Subcutaneous abdominal adipose tissue (tissue), 5 donors: ENCODE measurements at regions not wholly inside any gene's neighbourhood (a gene's known extent, or its start where the extent isn't known, plus 50 kb on each side); places are given as distances from the start of the nearest gene placed in this dataset.
A peak's percentile ranks its signal among the peaks of the same experiment; 100 is the strongest.
"Not testable (repeated sequence)": the region's sequence is repeated elsewhere in the genome, so short reads cannot be mapped to it uniquely, and the experiment has no call there.

Experiments
- H3K27ac ChIP-seq: one replicate; pipeline ENCODE4 v1.7.0; 2013; ENCODE audit warnings: low read depth, mild to moderate bottlenecking, inconsistent platforms, low read length, moderate library complexity
- H3K27me3 ChIP-seq, 5 donors: one replicate each; pipeline ENCODE4 v1.7.0; 2013; ENCODE audit warnings: low read length in 5 of 5, inconsistent platforms in 1 of 5; ENCODE audit not compliant: control insufficient read depth in 5 of 5, insufficient read depth in 4 of 5
- H3K36me3 ChIP-seq, 5 donors: one replicate each; pipeline ENCODE4 v1.7.0; 2013; ENCODE audit warnings: low read length in 5 of 5; ENCODE audit not compliant: control insufficient read depth in 5 of 5, insufficient read depth in 5 of 5
- H3K4me1 ChIP-seq, 5 donors: one replicate each; pipeline ENCODE4 v1.7.0; 2013; ENCODE audit warnings: low read length in 5 of 5, mild to moderate bottlenecking in 3 of 5, moderate library complexity in 1 of 5; ENCODE audit not compliant: control insufficient read depth in 5 of 5, insufficient read depth in 5 of 5
- H3K4me3 ChIP-seq, 5 donors: one replicate each; pipeline ENCODE4 v1.7.0; 2013; ENCODE audit warnings: low read length in 5 of 5, low read depth in 1 of 5
- H3K9ac ChIP-seq, 5 donors: one replicate each; pipeline ENCODE4 v1.7.0; 2013; ENCODE audit warnings: low read length in 5 of 5, mild to moderate bottlenecking in 4 of 5, moderate library complexity in 3 of 5
- H3K9me3 ChIP-seq, 5 donors: one replicate each; pipeline ENCODE4 v1.7.0; 2013; ENCODE audit warnings: low read length in 5 of 5; ENCODE audit not compliant: control insufficient read depth in 5 of 5
- donor health status: healthy.
- donor health status: healthy.
- donor health status: healthy.
- donor health status: healthy.
- donor health status: healthy.

- Histone ChIP-seq H3K4me3 (no peak overlapping the region), H3K4me1 (peaks cover 0 to 13% (median 8%) of the 10 kb centered on the region in 5 donors), H3K27ac (no peak overlapping the region), H3K9ac (no peak overlapping the region), H3K36me3 (no peaks in the 10 kb centered on the region), H3K9me3 (peaks cover 0 to 8% (median 3%) of the 10 kb centered on the region in 5 donors), H3K27me3 (no peaks in the 10 kb centered on the region)
Measured at GRCh38 chr6:149244105-149244504, 73.4 kb upstream of the TAB2 start.

DNA sequence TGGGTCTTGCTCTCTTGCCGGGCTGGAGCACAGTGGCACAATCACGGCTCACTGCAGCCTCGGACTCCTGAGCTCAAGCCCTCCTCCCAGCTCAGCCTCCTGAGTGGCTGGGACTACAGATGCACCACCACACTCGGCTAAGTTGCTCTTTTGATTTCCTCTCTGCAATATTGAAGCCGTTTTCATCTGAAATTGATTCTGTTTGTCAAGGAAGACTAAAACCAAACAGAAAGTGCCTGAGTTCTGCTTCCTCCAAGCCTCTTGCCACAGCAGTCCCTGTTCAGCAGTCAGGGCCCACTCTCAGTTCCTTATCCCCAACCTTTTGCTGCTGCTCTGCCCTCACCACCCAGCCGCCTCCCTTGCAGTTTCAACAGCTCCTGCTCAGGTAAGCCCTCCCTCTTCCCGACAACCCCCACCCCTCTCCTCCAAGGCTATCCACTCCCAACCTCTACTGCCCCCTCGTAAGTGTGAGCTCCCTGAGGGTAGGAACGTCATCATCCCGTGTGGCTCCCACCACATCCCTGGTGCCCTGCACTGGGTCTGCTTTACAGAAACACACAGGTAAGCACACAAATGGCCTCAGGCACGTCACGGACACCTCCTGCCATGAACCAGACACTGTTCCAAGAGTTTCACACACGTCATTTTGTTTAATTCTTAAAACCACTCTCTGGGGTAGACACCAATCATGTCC lies 70.7 kb upstream of the TAB2 start:
- no peak overlapping the region for H3K27ac ChIP-seq
- H3K27me3 ChIP-seq: no peaks in the 10 kb centered on the region
- peak overlapping the region in 3 of 5 donors; percentile 16 to 40 (median 27) for H3K4me3 ChIP-seq
- peaks cover 0 to 13% (median 8%) of the 10 kb centered on the region in 5 donors for H3K4me1 ChIP-seq
- H3K9ac ChIP-seq: peak overlapping the region in 1 of 5 donors; percentile 25
- H3K9me3 ChIP-seq: peaks cover 0 to 2% (median 0%) of the 10 kb centered on the region in 5 donors
- no peaks in the 10 kb centered on the region for H3K36me3 ChIP-seq

GRCh38 chr6:149247385-149247763 lies 70.1 kb upstream of the TAB2 start:
- no peaks in the 10 kb centered on the region for H3K27me3 ChIP-seq
- no peak overlapping the region for H3K27ac ChIP-seq
- H3K4me3 ChIP-seq: no peak overlapping the region

GRCh38 chr6:149248263-149248662 lies 69.2 kb upstream of the TAB2 start:
- H3K9me3 ChIP-seq, H3K27me3 ChIP-seq, H3K4me3 ChIP-seq, H3K27ac ChIP-seq, H3K36me3 ChIP-seq, H3K9ac ChIP-seq: not testable (repeated sequence)
- H3K4me1 ChIP-seq: peaks cover 0 to 13% (median 10%) of the 10 kb centered on the region in 5 donors

More at GRCh38 chr6:149247385-149247763, 70.1 kb upstream of the TAB2 start:
- Histone ChIP-seq H3K9ac (no peak overlapping the region), H3K9me3 (peaks cover 0 to 2% (median 0%) of the 10 kb centered on the region in 5 donors), H3K4me1 (peaks cover 0 to 13% (median 8%) of the 10 kb centered on the region in 5 donors), H3K36me3 (no peaks in the 10 kb centered on the region)

- no peak overlapping the region for H3K9ac ChIP-seq
- no peak overlapping the region for H3K4me3 ChIP-seq
- no peak overlapping the region for H3K27ac ChIP-seq
- H3K4me1 ChIP-seq: peaks cover 0 to 13% (median 10%) of the 10 kb centered on the region in 5 donors
- no peaks in the 10 kb centered on the region for H3K36me3 ChIP-seq
- peaks cover 0 to 2% (median 0%) of the 10 kb centered on the region in 5 donors for H3K9me3 ChIP-seq
- no peaks in the 10 kb centered on the region for H3K27me3 ChIP-seq
Measured at GRCh38 chr6:149248693-149249369, 68.7 kb upstream of the TAB2 start.

DNA sequence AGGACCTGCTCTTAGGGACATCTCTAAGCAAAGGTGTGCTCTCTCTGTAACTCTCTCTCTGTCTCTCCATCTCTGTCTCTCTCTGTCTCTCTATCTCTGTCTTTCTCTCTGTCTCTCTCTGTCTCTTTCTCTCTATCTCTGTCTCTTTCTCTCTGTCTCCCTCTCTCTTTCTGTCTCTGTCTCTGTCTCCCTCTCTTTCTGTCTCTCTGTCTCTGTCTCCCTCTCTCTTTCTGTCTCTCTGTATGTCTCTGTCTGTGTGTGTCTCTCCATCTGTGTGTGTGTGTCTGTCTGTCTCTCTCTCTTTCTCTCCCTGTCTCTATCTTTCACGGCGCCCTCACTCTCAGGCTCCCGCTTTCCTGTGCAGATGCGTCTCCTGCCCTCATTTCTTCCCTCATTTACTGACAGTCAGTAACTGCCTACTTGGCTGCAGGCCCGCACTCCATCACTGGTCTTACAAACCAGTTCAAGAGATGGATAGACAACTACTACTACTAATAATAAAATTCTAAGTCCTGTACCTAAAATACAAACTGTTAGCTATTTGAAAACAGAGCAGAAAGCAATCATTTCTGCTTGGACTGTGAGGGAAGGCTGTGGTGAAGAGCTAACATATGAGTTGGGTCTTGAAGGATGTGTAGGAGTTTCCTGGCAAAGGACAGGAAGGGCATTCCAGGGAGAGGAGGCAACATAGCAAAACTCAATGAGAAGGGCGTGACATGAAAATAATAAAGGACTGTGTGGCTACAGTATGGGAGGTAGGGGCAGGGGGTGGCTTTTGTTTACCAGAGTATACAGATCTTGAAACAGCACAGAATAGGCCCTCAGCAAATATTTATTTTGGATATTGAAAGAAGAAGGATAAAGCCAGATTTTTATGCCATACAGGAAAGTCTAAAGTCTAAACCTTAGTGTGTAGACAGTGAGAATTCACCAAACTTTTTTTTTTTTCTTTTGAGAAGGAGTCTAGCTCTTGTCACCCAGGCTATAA lies 67.8 kb upstream of the TAB2 start:
- no peak overlapping the region for H3K4me3 ChIP-seq
- H3K27ac ChIP-seq: no peak overlapping the region
- H3K9ac ChIP-seq: no peak overlapping the region

DNA sequence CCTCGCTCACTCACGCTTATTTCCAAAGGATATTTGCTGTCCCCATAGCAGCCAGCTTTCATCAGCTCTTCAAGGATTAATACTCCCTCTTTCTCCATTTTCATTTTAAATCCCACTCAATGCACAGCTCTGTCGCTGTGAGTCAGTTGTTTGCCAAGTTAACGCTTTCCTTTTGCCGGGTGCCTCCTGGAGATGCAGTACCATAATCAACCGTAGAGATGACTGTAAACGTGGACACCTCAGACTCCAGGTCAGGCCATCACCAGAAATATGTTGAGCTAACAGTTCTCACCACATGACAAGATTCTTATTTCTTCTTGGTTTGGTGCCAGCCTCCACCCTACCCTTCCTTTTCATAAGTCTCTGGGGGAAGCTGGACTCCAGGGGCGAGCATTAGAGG lies 66.6 kb upstream of the TAB2 start:
- no peaks in the 10 kb centered on the region for H3K9me3 ChIP-seq
- no peak overlapping the region for H3K9ac ChIP-seq
- H3K36me3 ChIP-seq: no peaks in the 10 kb centered on the region
- peaks cover 0 to 20% (median 11%) of the 10 kb centered on the region in 5 donors for H3K4me1 ChIP-seq
- no peak overlapping the region for H3K4me3 ChIP-seq
- H3K27me3 ChIP-seq: no peaks in the 10 kb centered on the region
- no peak overlapping the region for H3K27ac ChIP-seq

More for the DNA sequence above, 67.8 kb upstream of the TAB2 start:
- Histone ChIP-seq H3K9me3 (no peaks in the 10 kb centered on the region), H3K36me3 (no peaks in the 10 kb centered on the region), H3K27me3 (no peaks in the 10 kb centered on the region), H3K4me1 (peaks cover 0 to 18% (median 11%) of the 10 kb centered on the region in 5 donors)

- H3K4me3 ChIP-seq: no peak overlapping the region
- H3K9ac ChIP-seq: no peak overlapping the region
- no peaks in the 10 kb centered on the region for H3K9me3 ChIP-seq
- H3K4me1 ChIP-seq: peaks cover 0 to 12% (median 7%) of the 10 kb centered on the region in 5 donors
- no peaks in the 10 kb centered on the region for H3K27me3 ChIP-seq
- no peaks in the 10 kb centered on the region for H3K36me3 ChIP-seq
- H3K27ac ChIP-seq: no peak overlapping the region
Measured at GRCh38 chr6:149252622-149253021, 64.9 kb upstream of the TAB2 start.

DNA sequence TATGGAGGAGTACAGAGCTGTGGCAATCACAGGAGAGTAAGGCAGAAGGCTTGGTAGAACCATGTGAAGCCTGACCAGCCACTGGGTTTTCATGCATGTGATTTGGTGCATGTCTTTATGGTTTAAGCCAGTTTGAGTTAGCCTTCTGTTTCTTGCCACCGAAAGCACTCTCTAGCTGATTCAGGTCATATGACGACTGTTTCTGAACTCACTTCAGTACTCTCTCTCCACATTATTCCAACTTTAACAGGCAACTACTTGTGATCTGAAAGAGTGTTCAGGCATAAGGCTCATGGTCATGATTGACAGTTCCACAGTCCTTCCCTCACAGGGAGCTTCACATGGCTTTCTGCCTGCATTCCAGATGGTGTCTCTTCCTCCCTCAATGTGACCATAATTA lies 63.3 kb upstream of the TAB2 start:
- peaks cover 0 to 16% (median 4%) of the 10 kb centered on the region in 5 donors for H3K4me1 ChIP-seq
- no peak overlapping the region for H3K9ac ChIP-seq
- H3K4me3 ChIP-seq: no peak overlapping the region
- no peaks in the 10 kb centered on the region for H3K9me3 ChIP-seq
- no peak overlapping the region for H3K27ac ChIP-seq
- H3K27me3 ChIP-seq: no peaks in the 10 kb centered on the region
- H3K36me3 ChIP-seq: no peaks in the 10 kb centered on the region
